Loucy (cell line): ENCODE measurements at regions not wholly inside any gene's neighbourhood (a gene's known extent, or its start where the extent isn't known, plus 50 kb on each side); places are given as distances from the start of the nearest gene placed in this dataset.

Experiments used
- EZH2phosphoT487 ChIP-seq: fragments of 200-600 bp; IDR thresholded peaks from 2 replicates; pipeline ENCODE4 v1.6.1; 2018; ENCODE audit warnings: antibody characterized with exemption, mild to moderate bottlenecking, moderate library complexity, borderline replicate concordance
- TF ChIP-seq, protein P1 (sequence below): fragments of 200-600 bp; sonication (generic); conservative IDR thresholded peaks from 2 replicates; pipeline ENCODE4 v1.5.1; 2014; ENCODE audit warnings: mild to moderate bottlenecking, antibody characterized with exemption, low read length

DNA sequence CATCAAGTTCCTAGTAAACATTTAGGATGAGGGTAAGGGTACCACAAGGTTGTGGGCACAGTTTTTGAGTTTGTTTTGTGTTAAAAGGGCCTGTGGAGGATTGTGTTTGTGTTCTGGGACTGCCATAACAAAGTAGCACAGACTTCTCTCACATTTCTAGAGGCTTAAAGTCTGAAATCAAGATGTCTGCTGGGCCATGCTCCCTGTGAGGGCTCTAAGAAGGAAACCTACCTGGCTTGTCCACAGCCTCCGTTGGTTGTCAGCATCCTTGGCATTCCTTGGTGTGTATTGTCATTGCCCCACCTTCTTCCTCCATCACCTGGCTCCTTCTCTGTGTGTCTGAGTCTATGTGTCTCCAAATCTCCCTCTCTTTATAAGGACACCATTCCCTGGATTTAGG, 808.1 kb upstream of the RBFOX1 start:
- TF ChIP-seq, protein P1, sequence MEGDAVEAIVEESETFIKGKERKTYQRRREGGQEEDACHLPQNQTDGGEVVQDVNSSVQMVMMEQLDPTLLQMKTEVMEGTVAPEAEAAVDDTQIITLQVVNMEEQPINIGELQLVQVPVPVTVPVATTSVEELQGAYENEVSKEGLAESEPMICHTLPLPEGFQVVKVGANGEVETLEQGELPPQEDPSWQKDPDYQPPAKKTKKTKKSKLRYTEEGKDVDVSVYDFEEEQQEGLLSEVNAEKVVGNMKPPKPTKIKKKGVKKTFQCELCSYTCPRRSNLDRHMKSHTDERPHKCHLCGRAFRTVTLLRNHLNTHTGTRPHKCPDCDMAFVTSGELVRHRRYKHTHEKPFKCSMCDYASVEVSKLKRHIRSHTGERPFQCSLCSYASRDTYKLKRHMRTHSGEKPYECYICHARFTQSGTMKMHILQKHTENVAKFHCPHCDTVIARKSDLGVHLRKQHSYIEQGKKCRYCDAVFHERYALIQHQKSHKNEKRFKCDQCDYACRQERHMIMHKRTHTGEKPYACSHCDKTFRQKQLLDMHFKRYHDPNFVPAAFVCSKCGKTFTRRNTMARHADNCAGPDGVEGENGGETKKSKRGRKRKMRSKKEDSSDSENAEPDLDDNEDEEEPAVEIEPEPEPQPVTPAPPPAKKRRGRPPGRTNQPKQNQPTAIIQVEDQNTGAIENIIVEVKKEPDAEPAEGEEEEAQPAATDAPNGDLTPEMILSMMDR = no peak
- no peak for TF ChIP-seq EZH2phosphoT487
